SK-N-MC (cell line): ENCODE measurements at regions not wholly inside any gene's neighbourhood (a gene's known extent, or its start where the extent isn't known, plus 50 kb on each side); places are given as distances from the start of the nearest gene placed in this dataset.

Experiments used
- EZH2 ChIP-seq: fragments of 200-600 bp; sonication (generic); IDR thresholded peaks from one replicate; pipeline ENCODE4 v1.6.1; 2017; ENCODE audit warnings: antibody characterized with exemption
- POLR2AphosphoS5 ChIP-seq: IDR thresholded peaks from 2 replicates; pipeline ENCODE4 v1.6.1; 2012; ENCODE audit warnings: mild to moderate bottlenecking, low read depth, low read length, borderline replicate concordance

- TF ChIP-seq POLR2AphosphoS5 (no peak), EZH2 (no peak)
Observed at GRCh38 chr13:111469450-111469849, 149.0 kb downstream of the TEX29 start.
